ENCODE measurements at regions not wholly inside any gene's neighbourhood (a gene's known extent, or its start where the extent isn't known, plus 50 kb on each side); places are given as distances from the start of the nearest gene placed in this dataset.
"Not testable (repeated sequence)": the region's sequence is repeated elsewhere in the genome, so short reads cannot be mapped to it uniquely, and the experiment has no call there.

GRCh38 chr2:116153729-116154128, 1660.8 kb upstream of the DDX18 start:
- Histone ChIP-seq H3K27me3 (ENCODE audit: insufficient read depth, insufficient read length) (peaks cover 30% of the 10 kb centered on the region), H3K4me3 (ENCODE audit: insufficient read length, low read depth) (no peak overlapping the region), H3K9ac (ENCODE audit: insufficient read length, low read depth) (no peak overlapping the region), H3K36me3 (ENCODE audit: insufficient read depth, insufficient read length, low read length) (no peaks in the 10 kb centered on the region), H3K4me1 (ENCODE audit: insufficient read depth, insufficient read length) (no peaks in the 10 kb centered on the region), H3K9me3 (ENCODE audit: insufficient read depth, low read length) (no peaks in the 10 kb centered on the region)
- DNase-seq (ENCODE audit: low read depth, low spot score), result no peak
- no peak for TF ChIP-seq ZNF274 (IDR thresholded peaks at IDR 0.05; ENCODE audit: low read depth, low read length)
- no peak for TF ChIP-seq YY1 (IDR thresholded peaks at IDR 0.05; ENCODE audit: insufficient read depth, insufficient read length)
- TF ChIP-seq SUZ12 (IDR thresholded peaks at IDR 0.05; ENCODE audit: extremely low read depth, insufficient read depth, insufficient read length), result no peak

- peaks cover 13% of the 10 kb centered on the region; the same call in 1 of the 2 replicates for H3K9me3 ChIP-seq (ENCODE audit: insufficient read depth, low read length)
These were observed 1653.8 kb upstream of the DDX18 start for GRCh38 chr2:116160657-116161056.

GRCh38 chr2:116162395-116162794, 1652.1 kb upstream of the DDX18 start:
- TF ChIP-seq YY1 (IDR thresholded peaks at IDR 0.05; ENCODE audit: insufficient read depth, insufficient read length) (no peak), ZNF274 (IDR thresholded peaks at IDR 0.05; ENCODE audit: low read depth, low read length) (no peak), SUZ12 (IDR thresholded peaks at IDR 0.05; ENCODE audit: extremely low read depth, insufficient read depth, insufficient read length) (no peak)
- Histone ChIP-seq H3K9me3 (ENCODE audit: insufficient read depth, low read length) (peaks cover 13% of the 10 kb centered on the region; the same call in 1 of the 2 replicates), H3K4me3 (ENCODE audit: insufficient read length, low read depth) (no peak overlapping the region), H3K27me3 (ENCODE audit: insufficient read depth, insufficient read length) (no peaks in the 10 kb centered on the region), H3K36me3 (ENCODE audit: insufficient read depth, insufficient read length, low read length) (no peaks in the 10 kb centered on the region), H3K4me1 (ENCODE audit: insufficient read depth, insufficient read length) (no peaks in the 10 kb centered on the region), H3K9ac (ENCODE audit: insufficient read length, low read depth) (no peak overlapping the region)
- no peak for DNase-seq (ENCODE audit: low read depth, low spot score)

More at GRCh38 chr2:116160657-116161056, 1653.8 kb upstream of the DDX18 start:
- Histone ChIP-seq H3K4me1 (ENCODE audit: insufficient read depth, insufficient read length) (no peaks in the 10 kb centered on the region), H3K9ac (ENCODE audit: insufficient read length, low read depth) (no peak overlapping the region), H3K36me3 (ENCODE audit: insufficient read depth, insufficient read length, low read length) (no peaks in the 10 kb centered on the region), H3K27me3 (ENCODE audit: insufficient read depth, insufficient read length) (no peaks in the 10 kb centered on the region), H3K4me3 (ENCODE audit: insufficient read length, low read depth) (no peak overlapping the region)
- no peak for TF ChIP-seq YY1 (IDR thresholded peaks at IDR 0.05; ENCODE audit: insufficient read depth, insufficient read length)
- TF ChIP-seq ZNF274 (IDR thresholded peaks at IDR 0.05; ENCODE audit: low read depth, low read length), result no peak
- TF ChIP-seq SUZ12 (IDR thresholded peaks at IDR 0.05; ENCODE audit: extremely low read depth, insufficient read depth, insufficient read length), result no peak
- no peak for DNase-seq (ENCODE audit: low read depth, low spot score)

GRCh38 chr2:116167107-116167506, 1647.4 kb upstream of the DDX18 start:
- TF ChIP-seq YY1 (IDR thresholded peaks at IDR 0.05; ENCODE audit: insufficient read depth, insufficient read length) (no peak), ZNF274 (IDR thresholded peaks at IDR 0.05; ENCODE audit: low read depth, low read length) (no peak), SUZ12 (IDR thresholded peaks at IDR 0.05; ENCODE audit: extremely low read depth, insufficient read depth, insufficient read length) (no peak)

GRCh38 chr2:116180072-116180471, 1634.4 kb upstream of the DDX18 start:
- Histone ChIP-seq H3K4me1 (ENCODE audit: insufficient read depth, insufficient read length) (no peaks in the 10 kb centered on the region), H3K4me3 (ENCODE audit: insufficient read length, low read depth) (no peak overlapping the region), H3K36me3 (ENCODE audit: insufficient read depth, insufficient read length, low read length) (no peaks in the 10 kb centered on the region), H3K9ac (ENCODE audit: insufficient read length, low read depth) (no peak overlapping the region), H3K9me3 (ENCODE audit: insufficient read depth, low read length) (0 out of 2 replicates have a peak, but pooled peaks cover 5% of the 10 kb centered on the region), H3K27me3 (ENCODE audit: insufficient read depth, insufficient read length) (no peaks in the 10 kb centered on the region)
- TF ChIP-seq SUZ12 (IDR thresholded peaks at IDR 0.05; ENCODE audit: extremely low read depth, insufficient read depth, insufficient read length) (no peak), ZNF274 (IDR thresholded peaks at IDR 0.05; ENCODE audit: low read depth, low read length) (no peak), YY1 (IDR thresholded peaks at IDR 0.05; ENCODE audit: insufficient read depth, insufficient read length) (no peak)
- no peak for DNase-seq (ENCODE audit: low read depth, low spot score)

More at GRCh38 chr2:116167107-116167506, 1647.4 kb upstream of the DDX18 start:
- Histone ChIP-seq H3K36me3 (ENCODE audit: insufficient read depth, insufficient read length, low read length) (no peaks in the 10 kb centered on the region), H3K9ac (ENCODE audit: insufficient read length, low read depth) (no peak overlapping the region), H3K27me3 (ENCODE audit: insufficient read depth, insufficient read length) (no peaks in the 10 kb centered on the region), H3K9me3 (ENCODE audit: insufficient read depth, low read length) (peaks cover 12% of the 10 kb centered on the region; the same call in 1 of the 2 replicates), H3K4me1 (ENCODE audit: insufficient read depth, insufficient read length) (no peaks in the 10 kb centered on the region), H3K4me3 (ENCODE audit: insufficient read length, low read depth) (no peak overlapping the region)
- DNase-seq (ENCODE audit: low read depth, low spot score), result no peak

GRCh38 chr2:116190684-116191083, 1623.8 kb upstream of the DDX18 start:
- peaks cover 14% of the 10 kb centered on the region; the same call in 1 of the 2 replicates for H3K9me3 ChIP-seq (ENCODE audit: insufficient read depth, low read length)
- not testable (repeated sequence) for H3K27me3 ChIP-seq (ENCODE audit: insufficient read depth, insufficient read length); H3K36me3 ChIP-seq (ENCODE audit: insufficient read depth, insufficient read length, low read length); H3K4me1 ChIP-seq (ENCODE audit: insufficient read depth, insufficient read length); H3K4me3 ChIP-seq (ENCODE audit: insufficient read length, low read depth); H3K9ac ChIP-seq (ENCODE audit: insufficient read length, low read depth); DNase-seq (ENCODE audit: low read depth, low spot score)

GRCh38 chr2:116200086-116200485, 1614.4 kb upstream of the DDX18 start:
- no peaks in the 10 kb centered on the region for H3K36me3 ChIP-seq (ENCODE audit: insufficient read depth, insufficient read length, low read length)
- no peak for DNase-seq (ENCODE audit: low read depth, low spot score)
- TF ChIP-seq ZNF274 (IDR thresholded peaks at IDR 0.05; ENCODE audit: low read depth, low read length) (no peak), YY1 (IDR thresholded peaks at IDR 0.05; ENCODE audit: insufficient read depth, insufficient read length) (no peak), SUZ12 (IDR thresholded peaks at IDR 0.05; ENCODE audit: extremely low read depth, insufficient read depth, insufficient read length) (no peak)
- H3K27me3 ChIP-seq (ENCODE audit: insufficient read depth, insufficient read length), result no peaks in the 10 kb centered on the region
- no peaks in the 10 kb centered on the region for H3K9me3 ChIP-seq (ENCODE audit: insufficient read depth, low read length)
- no peak overlapping the region for H3K4me3 ChIP-seq (ENCODE audit: insufficient read length, low read depth)
- no peaks in the 10 kb centered on the region for H3K4me1 ChIP-seq (ENCODE audit: insufficient read depth, insufficient read length)
- no peak overlapping the region for H3K9ac ChIP-seq (ENCODE audit: insufficient read length, low read depth)

GRCh38 chr2:116211719-116212118, 1602.8 kb upstream of the DDX18 start:
- no peak overlapping the region for H3K9ac ChIP-seq (ENCODE audit: insufficient read length, low read depth)
- no peak overlapping the region for H3K4me3 ChIP-seq (ENCODE audit: insufficient read length, low read depth)
- H3K4me1 ChIP-seq (ENCODE audit: insufficient read depth, insufficient read length), result no peaks in the 10 kb centered on the region
- no peak for TF ChIP-seq ZNF274 (IDR thresholded peaks at IDR 0.05; ENCODE audit: low read depth, low read length)
- no peak for TF ChIP-seq YY1 (IDR thresholded peaks at IDR 0.05; ENCODE audit: insufficient read depth, insufficient read length)
- no peak for TF ChIP-seq SUZ12 (IDR thresholded peaks at IDR 0.05; ENCODE audit: extremely low read depth, insufficient read depth, insufficient read length)
- no peaks in the 10 kb centered on the region for H3K36me3 ChIP-seq (ENCODE audit: insufficient read depth, insufficient read length, low read length)
- no peaks in the 10 kb centered on the region for H3K9me3 ChIP-seq (ENCODE audit: insufficient read depth, low read length)
- DNase-seq (ENCODE audit: low read depth, low spot score), result no peak
- no peaks in the 10 kb centered on the region for H3K27me3 ChIP-seq (ENCODE audit: insufficient read depth, insufficient read length)
